LHCN-M2 (cell line): ENCODE measurements at regions not wholly inside any gene's neighbourhood (a gene's known extent, or its start where the extent isn't known, plus 50 kb on each side); places are given as distances from the start of the nearest gene placed in this dataset.

Experiments used
- DNase-seq: peaks from one replicate; pipeline ENCODE4 v3.0.0-alpha.2; 2012; ENCODE audit warnings: low read depth

GRCh38 chr5:73292816-73293459 is 119.9 kb downstream of the TMEM174 start:
- DNase-seq = no peak

GRCh38 chr5:73291873-73292272 is 118.9 kb downstream of the TMEM174 start:
- no peak for DNase-seq

- DNase-seq = no peak
Measured at GRCh38 chr5:73290242-73290641, 117.2 kb downstream of the TMEM174 start.

- DNase-seq = no peak
Measured at GRCh38 chr5:73288803-73289720, 116.1 kb downstream of the TMEM174 start.

GRCh38 chr5:73286896-73287295 is 113.9 kb downstream of the TMEM174 start:
- no peak for DNase-seq

GRCh38 chr5:73284985-73285384 is 112.0 kb downstream of the TMEM174 start:
- DNase-seq = no peak

GRCh38 chr5:73284220-73284795 is 111.3 kb downstream of the TMEM174 start:
- no peak for DNase-seq

GRCh38 chr5:73282923-73283322 is 109.9 kb downstream of the TMEM174 start:
- DNase-seq = no peak

GRCh38 chr5:73282383-73282782 is 109.4 kb downstream of the TMEM174 start:
- no peak for DNase-seq

- DNase-seq = peak; percentile 87
Measured at GRCh38 chr5:73280821-73281746, 108.1 kb downstream of the TMEM174 start.

GRCh38 chr5:73280386-73280785 is 107.4 kb downstream of the TMEM174 start:
- DNase-seq = no peak

GRCh38 chr5:73279805-73280204 is 106.8 kb downstream of the TMEM174 start:
- no peak for DNase-seq

GRCh38 chr5:73278693-73279092 is 105.7 kb downstream of the TMEM174 start:
- DNase-seq = no peak

- DNase-seq = peak; percentile 51
Measured at GRCh38 chr5:73274881-73275663, 102.1 kb downstream of the TMEM174 start.

GRCh38 chr5:73274121-73274520 is 101.1 kb downstream of the TMEM174 start:
- DNase-seq = no peak

- no peak for DNase-seq
Measured at GRCh38 chr5:73273379-73274050, 100.5 kb downstream of the TMEM174 start.

- peak; percentile 80 for DNase-seq
Measured at GRCh38 chr5:73272351-73272750, 99.4 kb downstream of the TMEM174 start.

- no peak for DNase-seq
Measured at GRCh38 chr5:73268826-73269225, 95.8 kb downstream of the TMEM174 start.

GRCh38 chr5:73267766-73268435 is 94.9 kb downstream of the TMEM174 start:
- no peak for DNase-seq
